OCI-LY3 (cell line): ENCODE measurements at regions not wholly inside any gene's neighbourhood (a gene's known extent, or its start where the extent isn't known, plus 50 kb on each side); places are given as distances from the start of the nearest gene placed in this dataset.

Experiments used
- H2AFZ ChIP-seq: fragments of 200-600, 300-600 bp; shearing (Covaris generic); 2 replicates; pipeline ENCODE4 v1.6.0; 2014; ENCODE audit warnings: antibody characterized with exemption, low read depth, low read length
- H3K27ac ChIP-seq: fragments of 200-600, 300-600 bp; sonication (generic); 2 replicates; pipeline ENCODE4 v1.5.1; 2014; ENCODE audit warnings: mild to moderate bottlenecking, low read length, moderate library complexity, mixed read lengths
- H3K27me3 ChIP-seq: fragments of 200-600, 300-600 bp; sonication (generic); 2 replicates; pipeline ENCODE4 v1.6.1; 2014; ENCODE audit warnings: low read depth, low read length, mixed read lengths
- H3K36me3 ChIP-seq: fragments of 200-600, 300-600 bp; sonication (generic); replicated peaks from 2 replicates; pipeline ENCODE3; 2014; ENCODE audit warnings: low read depth, low read length, mixed read lengths
- H3K4me1 ChIP-seq: fragments of 300-600, 200-600 bp; sonication (generic); 2 replicates; pipeline ENCODE4 v1.6.1; 2014; ENCODE audit warnings: low read length, mixed read lengths
- H3K4me2 ChIP-seq: fragments of 200-600, 300-600 bp; sonication (generic); 2 replicates; pipeline ENCODE4 v1.6.1; 2014; ENCODE audit warnings: low read length, mixed read lengths
- H3K4me3 ChIP-seq: fragments of 300-600, 200-600 bp; sonication (generic); 2 replicates; pipeline ENCODE4 v1.5.1; 2014; ENCODE audit warnings: antibody characterized with exemption, mild to moderate bottlenecking, low read length, moderate library complexity
- H3K79me2 ChIP-seq: fragments of 300-600, 200-600 bp; shearing (Covaris generic); 2 replicates; pipeline ENCODE4 v1.6.1; 2014; ENCODE audit warnings: mild to moderate bottlenecking, low read length, mixed read lengths
- H3K9ac ChIP-seq: fragments of 300-600, 200-600 bp; shearing (Covaris generic); 2 replicates; pipeline ENCODE4 v1.6.0; 2014; ENCODE audit warnings: mild to moderate bottlenecking, low read length, moderate library complexity
- H3K9me3 ChIP-seq: fragments of 200-600, 300-600 bp; shearing (Covaris generic); 2 replicates; pipeline ENCODE4 v1.6.1; 2014; ENCODE audit warnings: low read length, mixed read lengths; ENCODE audit not compliant: insufficient read depth
- H4K20me1 ChIP-seq: fragments of 200-600, 300-600 bp; sonication (generic); 2 replicates; pipeline ENCODE4 v1.6.1; 2016; ENCODE audit warnings: low read length, mixed read lengths; ENCODE audit not compliant: insufficient read depth
- EZH2phosphoT487 ChIP-seq: fragments of 200-600 bp; shearing (Covaris generic); IDR thresholded peaks from 2 replicates; pipeline ENCODE4 v1.6.1; 2018; ENCODE audit warnings: antibody characterized with exemption, mixed run types, low read depth
- TF ChIP-seq, protein P1 (sequence below): fragments of 200-600, 300-600 bp; sonication (generic); IDR thresholded peaks from 2 replicates; pipeline ENCODE4 v1.5.1; 2014; ENCODE audit warnings: antibody characterized with exemption, low read length, low read depth

DNA sequence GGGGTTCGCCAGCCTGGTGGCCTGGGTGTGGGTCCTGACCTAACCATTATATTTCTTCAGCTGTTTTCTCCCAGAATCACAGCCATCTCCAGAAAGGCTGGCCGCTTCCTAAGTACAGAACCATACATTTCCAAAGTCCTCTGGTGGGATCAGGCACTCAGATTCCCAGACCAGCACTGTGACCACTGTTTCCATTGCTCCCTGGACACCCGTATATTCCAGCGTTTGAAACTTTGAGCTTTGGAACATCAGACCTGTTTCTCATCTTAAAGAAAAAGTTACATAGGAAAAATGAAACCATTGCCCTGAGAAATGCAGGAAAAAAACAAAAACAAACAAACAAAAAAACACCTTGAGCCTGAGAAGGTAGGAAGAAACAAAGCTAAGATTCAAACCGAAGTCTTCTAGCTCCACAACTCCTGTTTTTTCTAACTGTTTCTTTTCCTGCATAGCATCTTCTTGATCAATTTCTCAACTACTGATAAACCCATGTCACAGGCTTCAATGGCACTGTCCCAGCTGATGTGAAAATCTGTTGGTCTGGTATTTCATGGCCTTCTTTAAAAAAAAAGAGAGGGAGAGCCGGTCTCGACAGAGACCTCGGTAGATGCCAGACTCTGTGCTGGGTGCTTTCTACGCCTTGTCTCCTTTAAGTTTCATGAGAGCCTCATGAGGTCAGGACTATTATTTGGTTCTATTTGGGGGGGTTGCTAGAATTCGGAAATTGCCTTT, 221.3 kb downstream of the TOMM20 start:
- TF ChIP-seq, protein P1, sequence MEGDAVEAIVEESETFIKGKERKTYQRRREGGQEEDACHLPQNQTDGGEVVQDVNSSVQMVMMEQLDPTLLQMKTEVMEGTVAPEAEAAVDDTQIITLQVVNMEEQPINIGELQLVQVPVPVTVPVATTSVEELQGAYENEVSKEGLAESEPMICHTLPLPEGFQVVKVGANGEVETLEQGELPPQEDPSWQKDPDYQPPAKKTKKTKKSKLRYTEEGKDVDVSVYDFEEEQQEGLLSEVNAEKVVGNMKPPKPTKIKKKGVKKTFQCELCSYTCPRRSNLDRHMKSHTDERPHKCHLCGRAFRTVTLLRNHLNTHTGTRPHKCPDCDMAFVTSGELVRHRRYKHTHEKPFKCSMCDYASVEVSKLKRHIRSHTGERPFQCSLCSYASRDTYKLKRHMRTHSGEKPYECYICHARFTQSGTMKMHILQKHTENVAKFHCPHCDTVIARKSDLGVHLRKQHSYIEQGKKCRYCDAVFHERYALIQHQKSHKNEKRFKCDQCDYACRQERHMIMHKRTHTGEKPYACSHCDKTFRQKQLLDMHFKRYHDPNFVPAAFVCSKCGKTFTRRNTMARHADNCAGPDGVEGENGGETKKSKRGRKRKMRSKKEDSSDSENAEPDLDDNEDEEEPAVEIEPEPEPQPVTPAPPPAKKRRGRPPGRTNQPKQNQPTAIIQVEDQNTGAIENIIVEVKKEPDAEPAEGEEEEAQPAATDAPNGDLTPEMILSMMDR = no peak
- no peak for TF ChIP-seq EZH2phosphoT487
- no peaks in the 10 kb centered on the region for H4K20me1 ChIP-seq
- no peak overlapping the region for H2AFZ ChIP-seq
- H3K27me3 ChIP-seq = 0 out of 2 replicates have a peak, but pooled peaks cover 5% of the 10 kb centered on the region
- H3K79me2 ChIP-seq = no peaks in the 10 kb centered on the region
- H3K4me2 ChIP-seq = no peak overlapping the region
- no peaks in the 10 kb centered on the region for H3K9me3 ChIP-seq
- H3K9ac ChIP-seq = no peak overlapping the region
- no peak overlapping the region for H3K27ac ChIP-seq
- peaks cover 5% of the 10 kb centered on the region; the same call in 1 of the 2 replicates for H3K4me1 ChIP-seq
- no peak overlapping the region for H3K4me3 ChIP-seq
- no peaks in the 10 kb centered on the region for H3K36me3 ChIP-seq

DNA sequence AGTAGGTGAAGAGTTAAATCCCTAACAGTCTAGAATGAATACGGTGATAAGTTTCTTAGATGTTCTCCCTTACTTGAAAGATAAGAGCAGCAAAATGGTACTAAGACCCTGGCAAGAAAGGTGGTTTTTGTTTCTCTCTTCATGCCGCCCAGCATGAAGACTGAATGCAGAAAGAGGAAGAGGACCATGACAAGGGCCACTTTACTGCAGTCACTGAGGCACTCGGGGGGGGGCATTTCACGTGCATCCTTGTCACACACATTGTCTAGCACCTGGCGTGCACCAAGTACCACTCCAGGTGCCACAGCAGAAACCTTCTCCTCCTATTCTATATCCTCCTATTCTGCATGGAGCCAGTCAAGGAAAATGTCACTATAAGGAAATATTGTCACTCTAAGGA, 222.0 kb downstream of the TOMM20 start:
- H3K4me2 ChIP-seq = no peak overlapping the region
- no peaks in the 10 kb centered on the region for H4K20me1 ChIP-seq
- TF ChIP-seq, protein P1 = no peak
- TF ChIP-seq EZH2phosphoT487 = no peak
- H3K4me3 ChIP-seq = no peak overlapping the region
- peaks cover 5% of the 10 kb centered on the region; the same call in 1 of the 2 replicates for H3K4me1 ChIP-seq
- H3K36me3 ChIP-seq = no peaks in the 10 kb centered on the region
- H3K27me3 ChIP-seq = 0 out of 2 replicates have a peak, but pooled peaks cover 5% of the 10 kb centered on the region
- no peak overlapping the region for H3K9ac ChIP-seq
- H3K9me3 ChIP-seq = no peaks in the 10 kb centered on the region
- no peak overlapping the region for H3K27ac ChIP-seq
- H3K79me2 ChIP-seq = no peaks in the 10 kb centered on the region
- no peak overlapping the region for H2AFZ ChIP-seq

DNA sequence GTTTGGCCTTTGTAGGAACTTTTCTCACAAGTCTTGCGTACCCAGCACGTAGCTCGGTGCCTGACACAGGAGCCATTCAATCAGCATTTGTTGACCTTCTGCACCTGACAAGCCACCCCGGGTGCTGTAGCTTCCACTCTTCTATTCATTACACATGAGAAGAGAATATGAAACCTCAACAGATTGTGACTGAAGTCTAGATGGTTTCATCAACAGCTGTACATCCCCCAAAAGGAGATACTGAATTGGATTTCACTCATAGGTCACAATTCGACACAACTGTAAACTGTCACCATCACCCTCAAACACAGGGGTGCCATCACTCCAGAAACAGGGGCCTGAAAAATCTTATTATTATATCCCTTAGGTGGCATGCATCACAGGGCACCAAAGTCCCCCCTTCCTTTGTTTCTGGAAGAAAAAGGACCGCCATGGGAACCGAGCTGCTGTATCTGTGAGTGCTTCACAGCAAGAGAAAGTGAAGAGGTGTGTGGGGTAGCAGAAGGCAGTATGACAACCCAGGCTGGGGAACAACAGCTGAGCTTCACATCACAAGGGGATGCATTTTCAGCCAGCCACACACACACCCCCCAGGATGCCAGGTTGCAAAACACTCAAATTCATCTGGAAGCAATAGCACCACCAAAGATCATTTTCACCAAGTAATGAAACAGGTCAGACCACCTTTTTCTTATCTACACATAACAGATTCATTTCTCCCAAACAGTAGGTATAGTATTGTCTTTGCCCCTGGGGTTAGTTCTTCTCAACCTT, 225.7 kb downstream of the TOMM20 start:
- H3K27me3 ChIP-seq = 0 out of 2 replicates have a peak, but pooled peaks cover 5% of the 10 kb centered on the region
- H3K9me3 ChIP-seq = no peaks in the 10 kb centered on the region
- H3K9ac ChIP-seq = no peak overlapping the region
- peaks cover 5% of the 10 kb centered on the region; the same call in 1 of the 2 replicates for H3K4me1 ChIP-seq
- no peak overlapping the region for H3K4me2 ChIP-seq
- no peaks in the 10 kb centered on the region for H4K20me1 ChIP-seq
- no peaks in the 10 kb centered on the region for H3K79me2 ChIP-seq
- H3K27ac ChIP-seq = no peak overlapping the region
- no peak overlapping the region for H2AFZ ChIP-seq
- no peak overlapping the region for H3K4me3 ChIP-seq
- no peaks in the 10 kb centered on the region for H3K36me3 ChIP-seq
- TF ChIP-seq EZH2phosphoT487 = no peak
- TF ChIP-seq, protein P1 = no peak

DNA sequence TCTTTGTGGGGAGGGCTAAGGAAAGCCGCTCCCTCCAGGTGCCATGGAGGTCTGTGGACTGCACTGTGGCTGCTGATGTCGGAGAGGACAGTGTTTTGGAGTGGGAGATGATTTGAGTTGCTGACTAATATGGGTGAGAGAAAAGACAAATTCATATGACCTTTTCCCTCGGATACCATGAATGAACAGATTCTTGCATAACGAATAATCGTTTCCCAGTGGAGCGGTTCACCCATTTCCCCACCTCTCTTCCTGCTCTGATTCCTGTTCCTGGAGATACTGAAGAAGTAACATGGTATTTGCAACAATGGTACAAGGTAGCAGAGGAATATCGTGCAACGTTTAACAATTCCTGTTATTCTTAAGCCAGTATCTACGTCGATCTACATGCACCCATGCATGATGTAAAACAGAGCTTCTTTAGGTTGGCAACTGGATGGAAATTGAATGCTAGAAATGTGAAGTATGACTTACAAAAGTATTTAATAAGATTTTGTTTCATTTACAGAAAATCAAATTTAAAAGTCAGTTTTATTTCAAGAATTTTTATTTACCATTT, 227.1 kb downstream of the TOMM20 start:
- no peaks in the 10 kb centered on the region for H3K36me3 ChIP-seq
- H3K9me3 ChIP-seq = no peaks in the 10 kb centered on the region
- 0 out of 2 replicates have a peak, but pooled peaks cover under 1% of the 10 kb centered on the region for H3K27me3 ChIP-seq
- H3K4me2 ChIP-seq = no peak overlapping the region
- no peaks in the 10 kb centered on the region for H4K20me1 ChIP-seq
- no peak overlapping the region for H3K27ac ChIP-seq
- H3K79me2 ChIP-seq = no peaks in the 10 kb centered on the region
- no peak overlapping the region for H2AFZ ChIP-seq
- no peak overlapping the region for H3K4me3 ChIP-seq
- peaks cover 2% of the 10 kb centered on the region; the same call in 1 of the 2 replicates for H3K4me1 ChIP-seq
- H3K9ac ChIP-seq = no peak overlapping the region
- TF ChIP-seq, protein P1 = no peak
- no peak for TF ChIP-seq EZH2phosphoT487
